ENCODE measurements at regions not wholly inside any gene's neighbourhood (a gene's known extent, or its start where the extent isn't known, plus 50 kb on each side); places are given as distances from the start of the nearest gene placed in this dataset.
A peak's percentile ranks its signal among the peaks of the same experiment; 100 is the strongest.

GRCh38 chr4:108360754-108361445 lies 192.2 kb upstream of the LEF1 start:
- peaks cover 23% of the 10 kb centered on the region for H3K4me1 ChIP-seq (ENCODE audit: control insufficient read depth, insufficient read depth, low read length)
- H3K27me3 ChIP-seq (ENCODE audit: control insufficient read depth, insufficient read depth, low read length) = no peaks in the 10 kb centered on the region
- no peak overlapping the region for H3K4me3 ChIP-seq (ENCODE audit: low read length)
- no peaks in the 10 kb centered on the region for H3K36me3 ChIP-seq (ENCODE audit: insufficient read depth, low read length)
- H3K9ac ChIP-seq (ENCODE audit: low read depth, low read length) = peak overlapping the region; percentile 38
- H3K9me3 ChIP-seq (replicated peaks; ENCODE audit: low read length) = no peaks in the 10 kb centered on the region
- H3K4me2 ChIP-seq (ENCODE audit: low read length) = peak overlapping the region; percentile 58

- no peak overlapping the region for H3K4me3 ChIP-seq (ENCODE audit: low read length)
- H3K4me1 ChIP-seq (ENCODE audit: control insufficient read depth, insufficient read depth, low read length) = peaks cover 23% of the 10 kb centered on the region
- peak overlapping the region; percentile 58 for H3K4me2 ChIP-seq (ENCODE audit: low read length)
- H3K9me3 ChIP-seq (replicated peaks; ENCODE audit: low read length) = no peaks in the 10 kb centered on the region
- no peaks in the 10 kb centered on the region for H3K36me3 ChIP-seq (ENCODE audit: insufficient read depth, low read length)
- no peaks in the 10 kb centered on the region for H3K27me3 ChIP-seq (ENCODE audit: control insufficient read depth, insufficient read depth, low read length)
- no peak overlapping the region for H3K9ac ChIP-seq (ENCODE audit: low read depth, low read length)
Measured at GRCh38 chr4:108359986-108360681, 191.4 kb upstream of the LEF1 start.

GRCh38 chr4:108359130-108359985 lies 190.6 kb upstream of the LEF1 start:
- no peak overlapping the region for H3K4me3 ChIP-seq (ENCODE audit: low read length)
- no peak overlapping the region for H3K4me2 ChIP-seq (ENCODE audit: low read length)
- no peaks in the 10 kb centered on the region for H3K36me3 ChIP-seq (ENCODE audit: insufficient read depth, low read length)
- H3K4me1 ChIP-seq (ENCODE audit: control insufficient read depth, insufficient read depth, low read length) = peaks cover 23% of the 10 kb centered on the region
- H3K9me3 ChIP-seq (replicated peaks; ENCODE audit: low read length) = no peaks in the 10 kb centered on the region
- H3K9ac ChIP-seq (ENCODE audit: low read depth, low read length) = no peak overlapping the region
- no peaks in the 10 kb centered on the region for H3K27me3 ChIP-seq (ENCODE audit: control insufficient read depth, insufficient read depth, low read length)

- H3K9ac ChIP-seq (ENCODE audit: low read depth, low read length) = no peak overlapping the region
Measured at GRCh38 chr4:108355902-108356535, 187.3 kb upstream of the LEF1 start.

GRCh38 chr4:108355186-108355901 lies 186.6 kb upstream of the LEF1 start:
- no peaks in the 10 kb centered on the region for H3K27me3 ChIP-seq (ENCODE audit: control insufficient read depth, insufficient read depth, low read length)
- H3K9me3 ChIP-seq (replicated peaks; ENCODE audit: low read length) = no peaks in the 10 kb centered on the region
- no peaks in the 10 kb centered on the region for H3K36me3 ChIP-seq (ENCODE audit: insufficient read depth, low read length)
- H3K9ac ChIP-seq (ENCODE audit: low read depth, low read length) = no peak overlapping the region
- no peak overlapping the region for H3K4me2 ChIP-seq (ENCODE audit: low read length)
- no peak overlapping the region for H3K4me3 ChIP-seq (ENCODE audit: low read length)
- H3K4me1 ChIP-seq (ENCODE audit: control insufficient read depth, insufficient read depth, low read length) = peaks cover 16% of the 10 kb centered on the region

More at GRCh38 chr4:108355902-108356535, 187.3 kb upstream of the LEF1 start:
- H3K4me3 ChIP-seq (ENCODE audit: low read length) = no peak overlapping the region
- peaks cover 23% of the 10 kb centered on the region for H3K4me1 ChIP-seq (ENCODE audit: control insufficient read depth, insufficient read depth, low read length)
- no peak overlapping the region for H3K4me2 ChIP-seq (ENCODE audit: low read length)
- H3K27me3 ChIP-seq (ENCODE audit: control insufficient read depth, insufficient read depth, low read length) = no peaks in the 10 kb centered on the region
- no peaks in the 10 kb centered on the region for H3K36me3 ChIP-seq (ENCODE audit: insufficient read depth, low read length)
- H3K9me3 ChIP-seq (replicated peaks; ENCODE audit: low read length) = no peaks in the 10 kb centered on the region

GRCh38 chr4:108352664-108353308 lies 184.1 kb upstream of the LEF1 start:
- H3K9ac ChIP-seq (ENCODE audit: low read depth, low read length) = no peak overlapping the region
- no peak overlapping the region for H3K4me3 ChIP-seq (ENCODE audit: low read length)
- no peak overlapping the region for H3K4me2 ChIP-seq (ENCODE audit: low read length)
- no peaks in the 10 kb centered on the region for H3K9me3 ChIP-seq (replicated peaks; ENCODE audit: low read length)
- peaks cover 12% of the 10 kb centered on the region for H3K4me1 ChIP-seq (ENCODE audit: control insufficient read depth, insufficient read depth, low read length)
- H3K27me3 ChIP-seq (ENCODE audit: control insufficient read depth, insufficient read depth, low read length) = no peaks in the 10 kb centered on the region
- H3K36me3 ChIP-seq (ENCODE audit: insufficient read depth, low read length) = no peaks in the 10 kb centered on the region

GRCh38 chr4:108351791-108352190 lies 183.1 kb upstream of the LEF1 start:
- Histone ChIP-seq H3K27me3 (ENCODE audit: control insufficient read depth, insufficient read depth, low read length) (no peaks in the 10 kb centered on the region), H3K9me3 (replicated peaks; ENCODE audit: low read length) (no peaks in the 10 kb centered on the region), H3K4me3 (ENCODE audit: low read length) (no peak overlapping the region), H3K4me2 (ENCODE audit: low read length) (no peak overlapping the region), H3K4me1 (ENCODE audit: control insufficient read depth, insufficient read depth, low read length) (peaks cover 15% of the 10 kb centered on the region), H3K9ac (ENCODE audit: low read depth, low read length) (no peak overlapping the region), H3K36me3 (ENCODE audit: insufficient read depth, low read length) (no peaks in the 10 kb centered on the region)

- no peak overlapping the region for H3K4me2 ChIP-seq (ENCODE audit: low read length)
- no peaks in the 10 kb centered on the region for H3K36me3 ChIP-seq (ENCODE audit: insufficient read depth, low read length)
- H3K4me1 ChIP-seq (ENCODE audit: control insufficient read depth, insufficient read depth, low read length) = peaks cover 28% of the 10 kb centered on the region
- H3K9me3 ChIP-seq (replicated peaks; ENCODE audit: low read length) = no peaks in the 10 kb centered on the region
- no peak overlapping the region for H3K4me3 ChIP-seq (ENCODE audit: low read length)
- H3K9ac ChIP-seq (ENCODE audit: low read depth, low read length) = no peak overlapping the region
- H3K27me3 ChIP-seq (ENCODE audit: control insufficient read depth, insufficient read depth, low read length) = no peaks in the 10 kb centered on the region
Measured at GRCh38 chr4:108350332-108350731, 181.6 kb upstream of the LEF1 start.

- Histone ChIP-seq H3K4me1 (ENCODE audit: control insufficient read depth, insufficient read depth, low read length) (peaks cover 18% of the 10 kb centered on the region), H3K36me3 (ENCODE audit: insufficient read depth, low read length) (no peaks in the 10 kb centered on the region), H3K4me2 (ENCODE audit: low read length) (peak overlapping the region; percentile 11), H3K27me3 (ENCODE audit: control insufficient read depth, insufficient read depth, low read length) (no peaks in the 10 kb centered on the region), H3K4me3 (ENCODE audit: low read length) (no peak overlapping the region), H3K9ac (ENCODE audit: low read depth, low read length) (peak overlapping the region; percentile 2), H3K9me3 (replicated peaks; ENCODE audit: low read length) (no peaks in the 10 kb centered on the region)
Measured at GRCh38 chr4:108346818-108347210, 178.1 kb upstream of the LEF1 start.

GRCh38 chr4:108345862-108346817 lies 177.4 kb upstream of the LEF1 start:
- Histone ChIP-seq H3K4me1 (ENCODE audit: control insufficient read depth, insufficient read depth, low read length) (peaks cover 18% of the 10 kb centered on the region), H3K9ac (ENCODE audit: low read depth, low read length) (peak overlapping the region; percentile 2), H3K27me3 (ENCODE audit: control insufficient read depth, insufficient read depth, low read length) (no peaks in the 10 kb centered on the region), H3K9me3 (replicated peaks; ENCODE audit: low read length) (no peaks in the 10 kb centered on the region), H3K4me2 (ENCODE audit: low read length) (peak overlapping the region; percentile 11), H3K4me3 (ENCODE audit: low read length) (no peak overlapping the region), H3K36me3 (ENCODE audit: insufficient read depth, low read length) (no peaks in the 10 kb centered on the region)

Data from skeletal muscle satellite cell (primary cell).